DOHH2 (cell line): ENCODE measurements at regions not wholly inside any gene's neighbourhood (a gene's known extent, or its start where the extent isn't known, plus 50 kb on each side); places are given as distances from the start of the nearest gene placed in this dataset.

ENCODE experiments used
- H3F3A ChIP-seq: fragments of 200-600 bp; sonication (generic), shearing (Covaris generic); 2 replicates; pipeline ENCODE4 v1.6.0; 2016; ENCODE audit warnings: antibody characterized with exemption, mild to moderate bottlenecking; ENCODE audit not compliant: control insufficient read depth, insufficient read depth
- H3K27ac ChIP-seq: fragments of 200-600 bp; sonication (generic); 2 replicates; pipeline ENCODE4 v1.5.1; 2014; ENCODE audit warnings: low read depth, mild to moderate bottlenecking, low read length, moderate library complexity
- H3K27me3 ChIP-seq: fragments of 200-600 bp; sonication (generic); 2 replicates; pipeline ENCODE4 v1.6.1; 2014; ENCODE audit warnings: mild to moderate bottlenecking, low read length, mixed read lengths; ENCODE audit not compliant: control insufficient read depth
- H3K36me3 ChIP-seq: fragments of 200-600 bp; sonication (generic); 2 replicates; pipeline ENCODE4 v1.6.1; 2014; ENCODE audit warnings: mild to moderate bottlenecking, low read length, moderate library complexity, mixed read lengths; ENCODE audit not compliant: control insufficient read depth
- H3K4me1 ChIP-seq: fragments of 200-600 bp; sonication (generic); 2 replicates; pipeline ENCODE4 v1.6.1; 2014; ENCODE audit warnings: mild to moderate bottlenecking, low read length, mixed read lengths; ENCODE audit not compliant: control insufficient read depth
- H3K4me2 ChIP-seq: fragments of 200-600 bp; sonication (generic); 2 replicates; pipeline ENCODE4 v1.6.0; 2014; ENCODE audit warnings: mild to moderate bottlenecking, low read length, moderate library complexity
- H3K4me3 ChIP-seq: fragments of 200-600 bp; sonication (generic); 2 replicates; pipeline ENCODE4 v1.5.1; 2014; ENCODE audit warnings: mild to moderate bottlenecking, low read length, mixed read lengths
- H3K79me2 ChIP-seq: fragments of 200-600 bp; sonication (generic); 2 replicates; pipeline ENCODE4 v1.6.1; 2014; ENCODE audit warnings: mild to moderate bottlenecking, low read length, mixed read lengths; ENCODE audit not compliant: control insufficient read depth
- H3K9me2 ChIP-seq: fragments of 200-600 bp; sonication (generic); replicated peaks from 2 replicates; pipeline ENCODE4 v1.6.1; 2014; ENCODE audit warnings: mild to moderate bottlenecking, low read length, mixed read lengths; ENCODE audit not compliant: control insufficient read depth
- H3K9me3 ChIP-seq: fragments of 200-600 bp; sonication (generic); 2 replicates; pipeline ENCODE4 v1.6.1; 2014; ENCODE audit warnings: antibody characterized with exemption, low read length, mixed read lengths; ENCODE audit not compliant: control insufficient read depth, insufficient read depth
- H4K20me1 ChIP-seq: fragments of 200-600 bp; sonication (generic); 2 replicates; pipeline ENCODE4 v1.6.0; 2014; ENCODE audit warnings: low read depth, mild to moderate bottlenecking, antibody characterized with exemption, low read length, moderate library complexity; ENCODE audit not compliant: control insufficient read depth, insufficient read depth
- EZH2phosphoT487 ChIP-seq: fragments of 200-600 bp; sonication (generic); IDR thresholded peaks from 2 replicates; pipeline ENCODE4 v1.6.1; 2017; ENCODE audit warnings: borderline replicate concordance, mild to moderate bottlenecking, antibody characterized with exemption, low read length, moderate library complexity, mixed read lengths
- TF ChIP-seq, protein P1 (sequence below): fragments of 200-600 bp; sonication (generic); IDR thresholded peaks from one replicate; pipeline ENCODE4 v1.5.1; 2014; ENCODE audit warnings: antibody characterized with exemption, mild to moderate bottlenecking, low read depth, low read length; ENCODE audit not compliant: poor library complexity, severe bottlenecking

DNA sequence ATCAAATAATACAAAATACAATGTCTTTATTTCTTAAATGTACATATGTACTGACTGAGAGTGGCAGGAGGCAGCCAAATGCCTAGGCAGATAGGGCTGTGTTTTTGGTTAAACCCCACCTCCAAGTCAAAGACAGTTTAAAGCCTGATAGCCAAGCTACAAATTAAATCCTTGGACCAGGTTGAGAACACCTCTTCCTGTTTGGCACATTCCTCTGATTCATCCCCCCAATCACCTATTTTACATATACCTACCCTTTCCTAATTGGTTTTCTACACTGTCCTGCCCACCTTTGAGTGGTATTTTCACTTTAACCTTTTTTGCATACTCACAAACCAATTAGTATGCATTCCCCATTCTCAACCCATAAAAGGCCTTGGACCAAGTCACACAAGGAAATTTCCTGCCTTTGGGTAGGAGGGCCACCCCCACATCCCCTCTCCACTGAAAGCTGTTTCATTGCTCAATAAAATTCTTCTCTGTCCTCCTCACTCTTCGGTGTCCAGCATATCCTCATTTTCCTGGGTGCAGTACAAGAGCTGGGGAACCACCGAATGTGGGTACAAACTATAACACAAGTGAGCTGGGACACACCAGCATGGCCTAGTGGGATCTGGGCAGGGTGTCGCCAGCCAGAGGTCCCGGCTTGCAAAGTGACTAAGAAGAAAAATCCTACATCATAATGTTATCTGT lies 149.1 kb downstream of the UBE2E3 start:
- Histone ChIP-seq H3K27ac (no peak overlapping the region), H3K9me2 (no peaks in the 10 kb centered on the region), H3K4me1 (no peaks in the 10 kb centered on the region), H3K27me3 (no peaks in the 10 kb centered on the region), H4K20me1 (no peaks in the 10 kb centered on the region), H3K79me2 (no peaks in the 10 kb centered on the region), H3K4me3 (no peak overlapping the region), H3K4me2 (no peak overlapping the region), H3K36me3 (no peaks in the 10 kb centered on the region), H3K9me3 (no peaks in the 10 kb centered on the region), H3F3A (no peaks in the 10 kb centered on the region)
- no peak for TF ChIP-seq EZH2phosphoT487
- TF ChIP-seq, protein P1, sequence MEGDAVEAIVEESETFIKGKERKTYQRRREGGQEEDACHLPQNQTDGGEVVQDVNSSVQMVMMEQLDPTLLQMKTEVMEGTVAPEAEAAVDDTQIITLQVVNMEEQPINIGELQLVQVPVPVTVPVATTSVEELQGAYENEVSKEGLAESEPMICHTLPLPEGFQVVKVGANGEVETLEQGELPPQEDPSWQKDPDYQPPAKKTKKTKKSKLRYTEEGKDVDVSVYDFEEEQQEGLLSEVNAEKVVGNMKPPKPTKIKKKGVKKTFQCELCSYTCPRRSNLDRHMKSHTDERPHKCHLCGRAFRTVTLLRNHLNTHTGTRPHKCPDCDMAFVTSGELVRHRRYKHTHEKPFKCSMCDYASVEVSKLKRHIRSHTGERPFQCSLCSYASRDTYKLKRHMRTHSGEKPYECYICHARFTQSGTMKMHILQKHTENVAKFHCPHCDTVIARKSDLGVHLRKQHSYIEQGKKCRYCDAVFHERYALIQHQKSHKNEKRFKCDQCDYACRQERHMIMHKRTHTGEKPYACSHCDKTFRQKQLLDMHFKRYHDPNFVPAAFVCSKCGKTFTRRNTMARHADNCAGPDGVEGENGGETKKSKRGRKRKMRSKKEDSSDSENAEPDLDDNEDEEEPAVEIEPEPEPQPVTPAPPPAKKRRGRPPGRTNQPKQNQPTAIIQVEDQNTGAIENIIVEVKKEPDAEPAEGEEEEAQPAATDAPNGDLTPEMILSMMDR: no peak

DNA sequence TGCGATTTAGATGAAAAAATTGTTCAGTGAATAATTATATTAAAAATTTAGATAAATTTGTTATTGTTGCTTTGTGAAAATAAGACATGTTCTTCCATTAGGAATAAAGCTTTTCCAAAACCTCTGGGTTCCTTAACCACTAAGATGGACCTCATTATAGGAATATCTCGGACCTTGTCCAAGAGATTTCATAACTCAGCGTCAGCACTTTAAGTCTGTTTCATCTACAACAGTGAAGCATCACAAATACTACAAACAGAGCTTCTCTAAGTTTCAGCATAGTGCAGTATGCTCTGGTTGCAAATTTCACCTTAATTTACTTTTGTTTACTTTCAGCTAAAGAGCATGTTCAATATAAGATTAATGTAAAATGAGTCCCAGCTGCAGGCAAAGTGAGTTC lies 150.3 kb downstream of the UBE2E3 start:
- Histone ChIP-seq H3K27me3 (no peaks in the 10 kb centered on the region), H3F3A (no peaks in the 10 kb centered on the region), H3K4me2 (no peak overlapping the region), H3K9me2 (no peaks in the 10 kb centered on the region), H3K79me2 (no peaks in the 10 kb centered on the region), H3K27ac (no peak overlapping the region), H3K36me3 (no peaks in the 10 kb centered on the region), H3K9me3 (no peaks in the 10 kb centered on the region), H4K20me1 (no peaks in the 10 kb centered on the region), H3K4me1 (no peaks in the 10 kb centered on the region), H3K4me3 (no peak overlapping the region)
- no peak for TF ChIP-seq EZH2phosphoT487
- TF ChIP-seq, protein P1: no peak

- H3K27me3 ChIP-seq: no peaks in the 10 kb centered on the region
- H3K79me2 ChIP-seq: no peaks in the 10 kb centered on the region
- H3K9me2 ChIP-seq: no peaks in the 10 kb centered on the region
- H3K4me3 ChIP-seq: no peak overlapping the region
- TF ChIP-seq, protein P1: no peak
- TF ChIP-seq EZH2phosphoT487: no peak
- H3K36me3 ChIP-seq: no peaks in the 10 kb centered on the region
- no peaks in the 10 kb centered on the region for H4K20me1 ChIP-seq
- H3K27ac ChIP-seq: no peak overlapping the region
- H3K4me2 ChIP-seq: no peak overlapping the region
- H3K9me3 ChIP-seq: no peaks in the 10 kb centered on the region
- H3K4me1 ChIP-seq: no peaks in the 10 kb centered on the region
- H3F3A ChIP-seq: no peaks in the 10 kb centered on the region
Measured at GRCh38 chr2:181131584-181131983, 151.2 kb downstream of the UBE2E3 start.
